Breast epithelium (tissue), 3 donors: ENCODE measurements at regions not wholly inside any gene's neighbourhood (a gene's known extent, or its start where the extent isn't known, plus 50 kb on each side); places are given as distances from the start of the nearest gene placed in this dataset.

Experiments
- CTCF ChIP-seq, 3 donors: fragments of 450-650 bp; IDR thresholded peaks; one replicate each; pipeline ENCODE4 v1.5.1; 2016 to 2017; ENCODE audit warnings: antibody characterized with exemption in 3 of 3, mild to moderate bottlenecking in 3 of 3, moderate library complexity in 3 of 3
- POLR2A ChIP-seq: fragments of 450-650 bp; IDR thresholded peaks from one replicate; pipeline ENCODE4 v1.6.1; 2016; ENCODE audit warnings: antibody characterized with exemption, mild to moderate bottlenecking, moderate library complexity

GRCh38 chr21:32099812-32100416, 178.9 kb downstream of the MIS18A start:
- no peak for TF ChIP-seq CTCF (IDR thresholded peaks at IDR 0.05)
- TF ChIP-seq POLR2A: no peak
